ENCODE measurements at regions not wholly inside any gene's neighbourhood (a gene's known extent, or its start where the extent isn't known, plus 50 kb on each side); places are given as distances from the start of the nearest gene placed in this dataset.

- TF ChIP-seq CTCF (IDR thresholded peaks at IDR 0.05): no peak
- TF ChIP-seq POLR2AphosphoS5 (IDR thresholded peaks at IDR 0.05): no peak
- TF ChIP-seq EP300 (IDR thresholded peaks at IDR 0.05): no peak
- TF ChIP-seq POLR2A (IDR thresholded peaks at IDR 0.05): no peak
These were observed 83.3 kb upstream of the MKLN1 start for GRCh38 chr7:131244259-131244852.

All from upper lobe of left lung (tissue), 4 donors.